Sciatic nerve (tissue), 2 donors: ENCODE measurements at regions not wholly inside any gene's neighbourhood (a gene's known extent, or its start where the extent isn't known, plus 50 kb on each side); places are given as distances from the start of the nearest gene placed in this dataset.

Experiments used
- ATAC-seq: fragments of 200-7000 bp; cut with Tn5 transposase; one replicate; pipeline ENCODE4 v1.9.1; 2020; ENCODE audit warnings: mild to moderate bottlenecking, moderate library complexity
- DNase-seq: peaks from one replicate; pipeline ENCODE4 v3.0.0-alpha.2; 2020; ENCODE audit warnings: low spot score
- intact Hi-C: fragments of 100-400 bp; cut with DNase I; formaldehyde crosslinking; loops from one replicate; pipeline ENCODE4 v1.14.2; 2022
- donor health status: DM: no; HTN: no; CAD: no.
- donor health status: DM: no; HTN: no; CAD: no.

- intact Hi-C loops = no loop called here
- DNase-seq = no peak
- ATAC-seq = no peak
These were observed 52.6 kb upstream of the TMEM106B start for GRCh38 chr7:12158334-12159060.

- DNase-seq (no peak), ATAC-seq (no peak)
- intact Hi-C loops = no loop called here
These were observed 49.9 kb upstream of the TMEM106B start for GRCh38 chr7:12161146-12161545.
